ENCODE measurements at regions not wholly inside any gene's neighbourhood (a gene's known extent, or its start where the extent isn't known, plus 50 kb on each side); places are given as distances from the start of the nearest gene placed in this dataset.

- no peak for TF ChIP-seq SUZ12 (IDR thresholded peaks at IDR 0.05)
- TF ChIP-seq FOXM1 (IDR thresholded peaks at IDR 0.05; ENCODE audit: borderline replicate concordance) = no peak
- TF ChIP-seq TARDBP (IDR thresholded peaks at IDR 0.05) = no peak
- TF ChIP-seq FOXK2 (IDR thresholded peaks at IDR 0.05) = no peak
- no peak for TF ChIP-seq LEF1 (IDR thresholded peaks at IDR 0.05; ENCODE audit: borderline replicate concordance)
These were observed 51.6 kb upstream of the SYT13 start for GRCh38 chr11:45337583-45338360.
